ENCODE measurements at regions not wholly inside any gene's neighbourhood (a gene's known extent, or its start where the extent isn't known, plus 50 kb on each side); places are given as distances from the start of the nearest gene placed in this dataset.
A peak's percentile ranks its signal among the peaks of the same experiment; 100 is the strongest.

GRCh38 chr12:4011597-4011996 lies 138.4 kb upstream of the PARP11 start:
- Histone ChIP-seq H3K4me1 (ENCODE audit: control insufficient read depth, insufficient read depth, low read length) (no peaks in the 10 kb centered on the region), H3K27ac (ENCODE audit: low read length) (no peak overlapping the region), H3K9me3 (ENCODE audit: control insufficient read depth, insufficient read depth, low read depth, low read length) (no peaks in the 10 kb centered on the region), H3K27me3 (ENCODE audit: control insufficient read depth, insufficient read depth, low read length) (no peaks in the 10 kb centered on the region; the same call in 1 of the 2 replicates), H3K36me3 (ENCODE audit: control insufficient read depth, insufficient read depth, low read length) (no peaks in the 10 kb centered on the region), H3K4me3 (ENCODE audit: low read depth in 2 of 2, low read length in 2 of 2) (no peak overlapping the region)
- DNase-seq (ENCODE audit: low read depth, low spot score) (no peak), ATAC-seq (peak; percentile 62; the same call in 1 of the 2 replicates)
- intact Hi-C loops (cut with micrococcal nuclease; ENCODE audit: unreplicated experiment): no loop called here
- POLR2A ChIA-PET: no interaction called here
- no TSS peak for BruUV-seq (replicated peaks)
- TF ChIP-seq REST (IDR thresholded peaks at IDR 0.05; ENCODE audit: insufficient read depth in 1 of 2, low read depth in 2 of 2, low read length in 1 of 2) (no peak), CTCF (IDR thresholded peaks at IDR 0.05) (no peak), TCF7L2 (IDR thresholded peaks at IDR 0.05; ENCODE audit: low read depth, low read length) (no peak), SIN3A (IDR thresholded peaks at IDR 0.05; ENCODE audit: borderline replicate concordance, insufficient read depth, low read depth, low read length) (no peak), POLR2AphosphoS5 (IDR thresholded peaks at IDR 0.05; ENCODE audit: low read depth, low read length) (no peak)
- in situ Hi-C loops (cut with HindIII; ENCODE audit: low pct_unique_long_range_greater_than_20kb, low sequenced_read_pairs): no loop called here
- CTCF ChIA-PET: no interaction called here

GRCh38 chr12:4009979-4010704 lies 136.9 kb upstream of the PARP11 start:
- CTCF ChIA-PET: no interaction called here
- Histone ChIP-seq H3K36me3 (ENCODE audit: control insufficient read depth, insufficient read depth, low read length) (no peaks in the 10 kb centered on the region), H3K4me1 (ENCODE audit: control insufficient read depth, insufficient read depth, low read length) (no peaks in the 10 kb centered on the region), H3K27me3 (ENCODE audit: control insufficient read depth, insufficient read depth, low read length) (no peaks in the 10 kb centered on the region; the same call in 1 of the 2 replicates), H3K9me3 (ENCODE audit: control insufficient read depth, insufficient read depth, low read depth, low read length) (no peaks in the 10 kb centered on the region), H3K27ac (ENCODE audit: low read length) (no peak overlapping the region), H3K4me3 (ENCODE audit: low read depth in 2 of 2, low read length in 2 of 2) (no peak overlapping the region)
- POLR2A ChIA-PET: interaction anchor here (0.6 kb wide), 1 partner anchor 10 kb away, joined by 4 read pairs; no protein-coding TSS in a partner anchor
- no TSS peak for BruUV-seq (replicated peaks)
- in situ Hi-C loops (cut with HindIII; ENCODE audit: low pct_unique_long_range_greater_than_20kb, low sequenced_read_pairs): no loop called here
- no peak for DNase-seq (ENCODE audit: low read depth, low spot score)
- TF ChIP-seq REST (IDR thresholded peaks at IDR 0.05; ENCODE audit: insufficient read depth in 1 of 2, low read depth in 2 of 2, low read length in 1 of 2) (no peak), POLR2AphosphoS5 (IDR thresholded peaks at IDR 0.05; ENCODE audit: low read depth, low read length) (no peak), TCF7L2 (IDR thresholded peaks at IDR 0.05; ENCODE audit: low read depth, low read length) (no peak), CTCF (IDR thresholded peaks at IDR 0.05) (no peak), SIN3A (IDR thresholded peaks at IDR 0.05; ENCODE audit: borderline replicate concordance, insufficient read depth, low read depth, low read length) (no peak)
- intact Hi-C loops (cut with micrococcal nuclease; ENCODE audit: unreplicated experiment): no loop called here
- no peak for ATAC-seq
